ENCODE measurements at regions not wholly inside any gene's neighbourhood (a gene's known extent, or its start where the extent isn't known, plus 50 kb on each side); places are given as distances from the start of the nearest gene placed in this dataset.

DNA sequence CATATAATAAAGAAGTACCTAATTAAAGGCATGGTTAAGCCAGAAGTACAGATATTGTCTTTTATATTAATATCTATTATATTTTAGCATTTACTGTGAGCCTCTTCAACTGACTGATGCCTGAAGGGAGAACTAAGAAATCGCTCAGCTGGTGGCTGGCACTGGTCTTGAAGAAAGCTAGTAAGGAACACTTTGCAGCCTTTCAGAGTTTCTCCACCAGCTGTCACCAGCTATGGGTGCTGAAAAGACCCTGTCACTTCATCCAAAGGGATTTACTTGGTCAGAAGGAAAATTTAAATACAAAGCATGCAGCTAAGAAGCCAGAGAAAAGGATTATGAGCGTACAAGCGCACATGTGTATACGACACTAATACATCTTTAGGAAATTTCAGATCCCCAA is 525.9 kb downstream of the TMEM182 start:
- no peak for TF ChIP-seq POLR2A (IDR thresholded peaks at IDR 0.05)
- TF ChIP-seq CTCF (IDR thresholded peaks at IDR 0.05): no peak
- TF ChIP-seq POLR2AphosphoS5 (IDR thresholded peaks at IDR 0.05): no peak
